Colon (tissue), 2 donors: ENCODE measurements at regions not wholly inside any gene's neighbourhood (a gene's known extent, or its start where the extent isn't known, plus 50 kb on each side); places are given as distances from the start of the nearest gene placed in this dataset.

ENCODE experiments used
- FAIRE-seq: peaks from 2 replicates; lab custom pipeline; 2012; peaks lifted over from hg19 to GRCh38; lab: Jason Lieb, UNC
- donor health status: control.
- donor health status: control.

- FAIRE-seq: no peak
Measured at GRCh38 chr15:69795601-69796000, 302.1 kb downstream of the TLE3 start.

- FAIRE-seq: no peak
Measured at GRCh38 chr15:69797051-69797595, 300.6 kb downstream of the TLE3 start.

GRCh38 chr15:69797615-69798014, 300.1 kb downstream of the TLE3 start:
- FAIRE-seq: no peak

- no peak for FAIRE-seq
Measured at GRCh38 chr15:69798481-69799250, 299.1 kb downstream of the TLE3 start.

- FAIRE-seq: no peak
Measured at GRCh38 chr15:69801144-69801543, 296.6 kb downstream of the TLE3 start.

- FAIRE-seq: no peak
Measured at GRCh38 chr15:69802432-69802831, 295.3 kb downstream of the TLE3 start.

GRCh38 chr15:69804786-69805185, 292.9 kb downstream of the TLE3 start:
- no peak for FAIRE-seq

GRCh38 chr15:69805248-69805953, 292.3 kb downstream of the TLE3 start:
- no peak for FAIRE-seq

GRCh38 chr15:69806287-69806915, 291.3 kb downstream of the TLE3 start:
- no peak for FAIRE-seq

- no peak for FAIRE-seq
Measured at GRCh38 chr15:69807721-69808120, 290.0 kb downstream of the TLE3 start.

- no peak for FAIRE-seq
Measured at GRCh38 chr15:69808756-69809155, 289.0 kb downstream of the TLE3 start.

GRCh38 chr15:69809421-69809820, 288.3 kb downstream of the TLE3 start:
- FAIRE-seq: no peak

GRCh38 chr15:69810431-69811354, 287.0 kb downstream of the TLE3 start:
- FAIRE-seq: no peak

- FAIRE-seq: no peak
Measured at GRCh38 chr15:69812861-69813261, 284.9 kb downstream of the TLE3 start.

GRCh38 chr15:69813881-69814280, 283.8 kb downstream of the TLE3 start:
- FAIRE-seq: no peak

GRCh38 chr15:69814932-69815331, 282.8 kb downstream of the TLE3 start:
- no peak for FAIRE-seq

GRCh38 chr15:69815793-69816192, 281.9 kb downstream of the TLE3 start:
- no peak for FAIRE-seq

GRCh38 chr15:69816522-69816921, 281.2 kb downstream of the TLE3 start:
- no peak for FAIRE-seq

GRCh38 chr15:69818529-69818928, 279.2 kb downstream of the TLE3 start:
- FAIRE-seq: no peak

GRCh38 chr15:69819371-69819770, 278.3 kb downstream of the TLE3 start:
- no peak for FAIRE-seq

- no peak for FAIRE-seq
Measured at GRCh38 chr15:69820819-69821218, 276.9 kb downstream of the TLE3 start.
